HG03439 (cell line): ENCODE measurements at regions not wholly inside any gene's neighbourhood (a gene's known extent, or its start where the extent isn't known, plus 50 kb on each side); places are given as distances from the start of the nearest gene placed in this dataset.

Experiments
- ATAC-seq: cut with Tn5 transposase; IDR thresholded peaks from one replicate; pipeline ENCODE4 v1.9.1; 2021; ENCODE audit warnings: mild to moderate bottlenecking, moderate library complexity; ENCODE audit not compliant: unreplicated experiment

DNA sequence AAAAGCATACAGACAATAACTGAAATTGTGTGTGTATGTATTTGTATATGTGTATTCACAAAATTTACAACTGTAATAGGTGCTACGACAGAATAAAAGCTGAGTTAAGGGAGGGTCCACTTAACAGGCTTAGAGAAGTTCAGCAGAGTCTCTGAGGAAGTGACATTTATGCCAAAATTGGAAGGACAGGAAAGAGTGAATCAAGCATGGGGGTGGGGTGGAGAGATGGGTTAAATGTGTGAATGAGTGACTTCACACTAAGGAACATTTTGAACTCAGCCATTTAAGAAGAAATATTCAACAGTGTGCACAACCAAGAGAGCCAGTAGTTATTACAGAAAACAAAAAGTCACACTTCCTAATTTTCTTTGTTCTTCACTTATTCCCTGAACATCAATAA lies 53.8 kb upstream of the RGS1 start:
- no peak for ATAC-seq

DNA sequence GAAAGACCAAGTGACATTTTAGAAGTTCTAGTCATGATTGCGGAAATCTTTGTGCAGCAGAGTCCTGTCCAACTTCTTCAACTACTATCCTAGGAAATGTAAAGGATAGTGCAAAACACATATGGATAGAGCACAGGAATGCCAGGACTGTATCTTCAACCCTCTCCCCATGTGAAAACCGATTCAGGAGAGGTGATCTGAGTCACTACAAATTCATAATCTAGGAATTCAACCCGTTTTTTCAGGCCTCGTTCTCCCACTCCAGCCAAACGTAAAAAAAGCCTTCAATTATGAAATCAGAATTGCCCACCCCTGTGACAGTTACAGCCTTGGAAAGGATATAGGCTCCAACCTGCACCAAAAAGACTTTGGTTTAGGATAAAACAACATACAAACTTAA lies 52.9 kb upstream of the RGS1 start:
- ATAC-seq: no peak

DNA sequence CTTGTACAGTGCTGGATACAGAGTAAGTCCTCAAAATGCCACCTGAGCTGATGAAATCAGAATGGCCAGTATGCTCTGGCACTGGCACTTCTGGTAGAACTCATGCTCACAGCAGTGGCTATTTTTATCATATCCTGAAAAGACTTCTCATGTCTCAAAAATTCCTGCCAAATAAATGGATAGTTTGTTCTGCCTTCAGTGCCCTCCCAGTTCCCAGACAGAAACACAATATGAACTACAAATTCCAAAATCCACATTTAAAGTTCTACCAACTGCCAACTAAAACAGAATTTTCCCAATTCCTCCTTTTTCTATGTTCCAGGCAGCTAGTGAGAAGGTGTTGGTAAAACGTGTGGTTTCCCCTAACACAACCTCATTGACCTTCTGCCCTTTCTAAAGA lies 51.4 kb upstream of the RGS1 start:
- no peak for ATAC-seq
